ENCODE measurements at regions not wholly inside any gene's neighbourhood (a gene's known extent, or its start where the extent isn't known, plus 50 kb on each side); places are given as distances from the start of the nearest gene placed in this dataset.

DNA sequence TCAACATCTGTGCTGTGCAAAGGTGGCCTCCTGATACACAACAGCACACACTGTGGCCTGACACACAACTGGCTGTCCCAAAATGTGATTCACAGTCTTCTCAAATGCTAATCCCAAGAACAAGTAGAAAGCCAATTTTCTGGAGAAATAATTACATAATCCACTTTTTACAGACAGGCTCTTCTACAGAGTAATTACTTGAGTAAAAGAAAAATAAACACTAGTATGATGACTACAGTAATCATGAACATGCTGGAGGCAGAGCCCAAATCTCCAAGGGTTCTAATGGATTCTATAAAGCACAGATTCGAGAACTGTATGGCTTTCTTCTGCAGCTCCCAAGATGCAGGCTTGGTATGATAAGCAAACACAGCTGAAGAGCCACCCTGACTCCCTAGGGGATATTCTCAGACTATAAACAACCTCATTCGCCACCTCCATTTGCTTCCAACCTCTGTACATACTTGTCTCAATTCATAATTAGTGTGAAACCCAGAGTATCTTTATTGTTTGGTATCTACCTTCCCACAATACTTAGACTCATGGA lies 81.9 kb downstream of the SIPA1L2 start:
- Histone ChIP-seq H3F3A (ENCODE audit: insufficient read depth, low read length) (no peaks in the 10 kb centered on the region), H3K4me2 (ENCODE audit: low read depth, low read length) (no peak overlapping the region), H2AFZ (ENCODE audit: low read length) (no peak overlapping the region), H3K36me3 (replicated peaks; ENCODE audit: insufficient read depth, low read length) (no peaks in the 10 kb centered on the region), H3K9ac (ENCODE audit: low read length) (no peak overlapping the region), H3K9me3 (replicated peaks; ENCODE audit: insufficient read depth, low read length) (no peaks in the 10 kb centered on the region), H3K9me2 (replicated peaks; ENCODE audit: insufficient read depth, low read length) (no peaks in the 10 kb centered on the region), H3K27me3 (replicated peaks; ENCODE audit: insufficient read depth, low read length) (no peaks in the 10 kb centered on the region), H3K79me2 (ENCODE audit: low read length) (no peaks in the 10 kb centered on the region), H3K27ac (ENCODE audit: low read length) (no peak overlapping the region), H3K4me1 (ENCODE audit: low read length) (no peaks in the 10 kb centered on the region), H3K4me3 (ENCODE audit: low read length) (no peak overlapping the region), H4K20me1 (ENCODE audit: insufficient read depth, low read length) (no peaks in the 10 kb centered on the region)
- DNase-seq: no peak
- TF ChIP-seq EZH2 (optimal IDR thresholded peaks at IDR 0.05; ENCODE audit: low read depth, low read length) (no peak), EZH2phosphoT487 (IDR thresholded peaks at IDR 0.05; ENCODE audit: low read length) (no peak), CTCF (IDR thresholded peaks at IDR 0.05; ENCODE audit: low read length) (no peak)

DNA sequence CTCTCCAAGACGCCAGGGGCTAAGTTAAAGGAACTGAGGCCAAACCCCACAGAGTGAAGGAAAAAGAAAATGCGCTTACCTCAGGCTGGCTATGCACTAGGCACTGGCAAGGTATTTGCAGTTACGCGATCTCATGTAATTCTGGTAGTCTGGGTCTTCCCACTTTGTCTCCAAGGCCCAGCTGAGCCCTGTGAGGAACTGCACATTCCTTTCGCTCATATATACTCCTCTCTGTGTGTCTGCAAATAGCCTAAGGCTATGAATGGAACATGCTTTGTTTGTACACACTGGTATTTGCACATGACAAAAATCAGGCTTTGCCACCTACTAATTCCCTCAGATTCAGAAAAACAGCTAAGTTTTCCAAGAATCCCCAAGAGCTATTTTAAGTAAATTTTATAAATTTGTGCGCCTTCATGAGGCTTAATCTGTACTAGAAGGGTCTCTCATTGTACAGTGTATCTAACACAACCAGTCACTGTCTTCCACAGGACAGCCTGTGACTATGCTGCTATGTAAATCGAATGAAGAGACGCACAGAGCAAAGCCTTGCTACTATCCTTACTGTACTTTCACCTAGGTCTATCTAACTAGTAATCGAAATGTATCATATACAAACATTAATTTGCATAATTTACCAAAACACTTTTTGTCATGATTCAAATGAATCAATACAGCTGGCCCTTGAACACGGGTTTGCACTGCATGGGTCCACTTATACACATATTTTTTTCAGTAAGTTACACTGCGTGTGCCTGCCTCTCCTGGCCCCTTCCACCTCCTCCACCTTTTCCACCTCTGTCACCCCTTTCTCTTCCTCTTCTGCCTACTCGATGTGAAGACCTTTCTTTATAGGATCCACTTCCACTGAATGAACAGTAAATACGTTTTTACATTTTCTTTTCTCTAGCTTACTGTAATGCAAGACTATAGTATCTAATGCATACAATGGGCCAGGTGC lies 87.0 kb downstream of the SIPA1L2 start:
- Histone ChIP-seq H3K4me2 (ENCODE audit: low read depth, low read length) (no peak overlapping the region), H3K4me3 (ENCODE audit: low read length) (no peak overlapping the region), H2AFZ (ENCODE audit: low read length) (no peak overlapping the region), H3K9ac (ENCODE audit: low read length) (no peak overlapping the region), H3K79me2 (ENCODE audit: low read length) (no peaks in the 10 kb centered on the region), H3K9me3 (replicated peaks; ENCODE audit: insufficient read depth, low read length) (no peaks in the 10 kb centered on the region), H4K20me1 (ENCODE audit: insufficient read depth, low read length) (no peaks in the 10 kb centered on the region), H3K36me3 (replicated peaks; ENCODE audit: insufficient read depth, low read length) (no peaks in the 10 kb centered on the region), H3K27me3 (replicated peaks; ENCODE audit: insufficient read depth, low read length) (no peaks in the 10 kb centered on the region), H3K27ac (ENCODE audit: low read length) (no peak overlapping the region), H3K9me2 (replicated peaks; ENCODE audit: insufficient read depth, low read length) (no peaks in the 10 kb centered on the region), H3K4me1 (ENCODE audit: low read length) (no peaks in the 10 kb centered on the region), H3F3A (ENCODE audit: insufficient read depth, low read length) (no peaks in the 10 kb centered on the region)
- TF ChIP-seq EZH2 (optimal IDR thresholded peaks at IDR 0.05; ENCODE audit: low read depth, low read length) (no peak), EZH2phosphoT487 (IDR thresholded peaks at IDR 0.05; ENCODE audit: low read length) (no peak), CTCF (IDR thresholded peaks at IDR 0.05; ENCODE audit: low read length) (no peak)
- DNase-seq: no peak

GRCh38 chr1:232538943-232539302 lies 91.0 kb downstream of the SIPA1L2 start:
- H3K79me2 ChIP-seq (ENCODE audit: low read length): no peaks in the 10 kb centered on the region
- H3K4me2 ChIP-seq (ENCODE audit: low read depth, low read length): no peak overlapping the region
- H3K27me3 ChIP-seq (replicated peaks; ENCODE audit: insufficient read depth, low read length): no peaks in the 10 kb centered on the region
- H4K20me1 ChIP-seq (ENCODE audit: insufficient read depth, low read length): no peaks in the 10 kb centered on the region
- no peaks in the 10 kb centered on the region for H3K9me2 ChIP-seq (replicated peaks; ENCODE audit: insufficient read depth, low read length)
- TF ChIP-seq CTCF (IDR thresholded peaks at IDR 0.05; ENCODE audit: low read length): no peak
- no peak for TF ChIP-seq EZH2 (optimal IDR thresholded peaks at IDR 0.05; ENCODE audit: low read depth, low read length)
- TF ChIP-seq EZH2phosphoT487 (IDR thresholded peaks at IDR 0.05; ENCODE audit: low read length): no peak
- H3K9me3 ChIP-seq (replicated peaks; ENCODE audit: insufficient read depth, low read length): no peaks in the 10 kb centered on the region
- H3K4me3 ChIP-seq (ENCODE audit: low read length): no peak overlapping the region
- H2AFZ ChIP-seq (ENCODE audit: low read length): no peak overlapping the region
- DNase-seq: no peak
- H3F3A ChIP-seq (ENCODE audit: insufficient read depth, low read length): no peaks in the 10 kb centered on the region
- H3K27ac ChIP-seq (ENCODE audit: low read length): no peak overlapping the region
- H3K4me1 ChIP-seq (ENCODE audit: low read length): peaks cover 6% of the 10 kb centered on the region
- no peaks in the 10 kb centered on the region for H3K36me3 ChIP-seq (replicated peaks; ENCODE audit: insufficient read depth, low read length)
- H3K9ac ChIP-seq (ENCODE audit: low read length): no peak overlapping the region
